ENCODE measurements at regions not wholly inside any gene's neighbourhood (a gene's known extent, or its start where the extent isn't known, plus 50 kb on each side); places are given as distances from the start of the nearest gene placed in this dataset.

GRCh38 chr12:88351146-88351545 is 209.0 kb downstream of the TMTC3 start:
- no peak for TF ChIP-seq CTCF (IDR thresholded peaks at IDR 0.05)
- TF ChIP-seq POLR2A (IDR thresholded peaks at IDR 0.05): no peak
